Left lung (tissue), 4 donors: ENCODE measurements at regions not wholly inside any gene's neighbourhood (a gene's known extent, or its start where the extent isn't known, plus 50 kb on each side); places are given as distances from the start of the nearest gene placed in this dataset.

Experiments
- ATAC-seq: fragments of 200-7000 bp; cut with Tn5 transposase; one replicate; pipeline ENCODE4 v1.9.1; 2020; ENCODE audit warnings: moderate library complexity
- DNase-seq, 4 donors: peaks; one replicate each; pipeline ENCODE4 v3.0.0-alpha.2; 2013 to 2020
- H3K27ac ChIP-seq, 2 donors: fragments of 200-600 bp; sonication (generic) in 1 of 2; one replicate each; pipeline versions ENCODE4 v1.5.0 to v1.8.0; 2020 to 2021
- H3K27me3 ChIP-seq, 2 donors: fragments of 200-600 bp; sonication (generic) in 1 of 2; one replicate each; pipeline versions ENCODE4 v1.5.0 to v1.8.0; 2020 to 2021
- H3K36me3 ChIP-seq, 2 donors: fragments of 200-600 bp; sonication (generic) in 1 of 2; one replicate each; pipeline versions ENCODE4 v1.5.0 to v1.8.0; 2020 to 2021
- H3K4me1 ChIP-seq, 2 donors: fragments of 200-600 bp; one replicate each; pipeline ENCODE4 v1.8.0; 2021
- H3K4me3 ChIP-seq, 2 donors: fragments of 200-600 bp; sonication (generic) in 1 of 2; one replicate each; pipeline versions ENCODE4 v1.5.0 to v1.8.0; 2020 to 2021; ENCODE audit warnings: mild to moderate bottlenecking in 1 of 2
- H3K9me3 ChIP-seq, 2 donors: fragments of 200-600 bp; sonication (generic) in 1 of 2; one replicate each; pipeline versions ENCODE4 v1.5.0 to v1.8.0; 2020 to 2021
- intact Hi-C, 2 donors: fragments of 100-400 bp; cut with DNase I; formaldehyde crosslinking; loops; one replicate each; pipeline versions ENCODE4 v1.11.2 to v1.14.2; 2022
- TF ChIP-seq, protein P1 (sequence below), 2 donors: fragments of 200-600 bp; sonication (generic) in 1 of 2; IDR thresholded peaks; one replicate each; pipeline versions ENCODE4 v1.5.0 to v1.8.0; 2021; ENCODE audit warnings: antibody characterized with exemption in 2 of 2
- donor health status: DM: no; HTN: yes; CAD: no.
- donor health status: DM: no; HTN: no; CAD: no.

DNA sequence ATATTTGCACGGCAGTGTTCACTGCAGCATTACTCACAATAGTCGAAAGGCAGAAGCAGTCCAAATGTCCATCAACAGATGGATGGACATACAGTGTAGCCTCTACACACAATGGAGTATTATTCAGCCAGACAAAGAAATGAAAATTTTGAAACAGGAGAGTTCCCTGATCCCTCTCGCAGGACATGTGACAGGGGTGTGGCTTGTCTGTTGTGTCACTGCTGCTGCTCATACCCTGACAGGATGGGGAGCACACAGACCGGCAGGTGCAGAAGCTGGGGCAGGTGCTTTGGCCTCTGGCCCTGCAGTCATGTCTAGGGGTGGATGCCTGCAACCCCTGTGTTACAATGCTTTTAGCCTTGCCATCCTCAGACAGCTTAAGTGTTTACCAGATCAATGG is 204.3 kb downstream of the EFNB2 start:
- H3K4me1 ChIP-seq, result no peaks in the 10 kb centered on the region
- H3K27me3 ChIP-seq, result no peaks in the 10 kb centered on the region
- no peak overlapping the region for H3K27ac ChIP-seq
- H3K36me3 ChIP-seq, result no peaks in the 10 kb centered on the region
- DNase-seq, result no peak
- intact Hi-C loops, result no loop called here
- H3K9me3 ChIP-seq, result peaks cover 0 to 2% of the 10 kb centered on the region in 2 donors
- H3K4me3 ChIP-seq, result no peak overlapping the region
- ATAC-seq, result no peak
- TF ChIP-seq, protein P1, sequence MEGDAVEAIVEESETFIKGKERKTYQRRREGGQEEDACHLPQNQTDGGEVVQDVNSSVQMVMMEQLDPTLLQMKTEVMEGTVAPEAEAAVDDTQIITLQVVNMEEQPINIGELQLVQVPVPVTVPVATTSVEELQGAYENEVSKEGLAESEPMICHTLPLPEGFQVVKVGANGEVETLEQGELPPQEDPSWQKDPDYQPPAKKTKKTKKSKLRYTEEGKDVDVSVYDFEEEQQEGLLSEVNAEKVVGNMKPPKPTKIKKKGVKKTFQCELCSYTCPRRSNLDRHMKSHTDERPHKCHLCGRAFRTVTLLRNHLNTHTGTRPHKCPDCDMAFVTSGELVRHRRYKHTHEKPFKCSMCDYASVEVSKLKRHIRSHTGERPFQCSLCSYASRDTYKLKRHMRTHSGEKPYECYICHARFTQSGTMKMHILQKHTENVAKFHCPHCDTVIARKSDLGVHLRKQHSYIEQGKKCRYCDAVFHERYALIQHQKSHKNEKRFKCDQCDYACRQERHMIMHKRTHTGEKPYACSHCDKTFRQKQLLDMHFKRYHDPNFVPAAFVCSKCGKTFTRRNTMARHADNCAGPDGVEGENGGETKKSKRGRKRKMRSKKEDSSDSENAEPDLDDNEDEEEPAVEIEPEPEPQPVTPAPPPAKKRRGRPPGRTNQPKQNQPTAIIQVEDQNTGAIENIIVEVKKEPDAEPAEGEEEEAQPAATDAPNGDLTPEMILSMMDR (IDR thresholded peaks at IDR 0.05), result no peak

DNA sequence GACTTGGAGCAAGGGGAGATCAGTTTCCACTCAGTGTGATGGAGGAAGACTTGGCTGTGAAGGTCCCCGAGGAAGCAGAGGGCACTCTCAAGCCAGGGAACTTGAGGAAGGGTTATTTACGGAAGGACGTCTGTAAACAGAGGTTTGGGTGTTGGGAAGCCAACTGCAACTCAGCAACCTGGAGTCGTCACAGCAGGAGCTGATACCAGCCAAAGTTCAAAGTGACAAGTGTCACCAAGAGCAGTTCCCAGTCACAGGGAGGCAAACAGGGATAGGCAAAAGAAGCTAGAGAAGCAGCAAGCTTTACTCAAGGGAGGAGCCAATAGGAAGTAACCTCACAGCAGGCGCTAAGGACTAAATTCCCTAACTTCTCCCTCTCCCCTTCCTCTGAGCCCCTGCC is 205.5 kb downstream of the EFNB2 start:
- no peak for DNase-seq
- no peak overlapping the region for H3K27ac ChIP-seq
- no peaks in the 10 kb centered on the region for H3K27me3 ChIP-seq
- H3K9me3 ChIP-seq, result peaks cover 0 to 6% of the 10 kb centered on the region in 2 donors
- H3K36me3 ChIP-seq, result no peaks in the 10 kb centered on the region
- H3K4me3 ChIP-seq, result no peak overlapping the region
- H3K4me1 ChIP-seq, result no peaks in the 10 kb centered on the region
- intact Hi-C loops, result no loop called here
- TF ChIP-seq, protein P1 (IDR thresholded peaks at IDR 0.05), result no peak
- ATAC-seq, result no peak

DNA sequence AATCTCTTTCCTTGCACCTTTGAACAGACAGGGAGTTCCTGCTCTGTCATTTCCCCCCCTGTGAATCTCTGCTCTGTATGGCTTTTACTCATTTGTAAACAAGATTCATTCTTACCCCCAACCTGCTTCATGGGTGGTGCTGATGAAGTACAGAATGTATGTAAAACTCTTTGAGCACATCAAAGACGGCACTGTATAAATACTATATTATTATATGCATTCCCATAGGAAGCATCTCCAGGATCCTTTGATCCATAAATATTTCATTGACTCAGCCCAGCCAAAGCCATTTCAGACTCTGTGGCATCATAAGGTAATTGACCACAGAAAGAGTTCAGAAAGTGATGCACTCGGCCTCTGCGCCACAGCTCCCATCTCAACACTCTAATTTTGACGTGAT is 208.7 kb downstream of the EFNB2 start:
- Histone ChIP-seq H3K27ac (no peak overlapping the region), H3K36me3 (no peaks in the 10 kb centered on the region), H3K4me1 (no peaks in the 10 kb centered on the region), H3K27me3 (no peaks in the 10 kb centered on the region), H3K4me3 (no peak overlapping the region), H3K9me3 (peaks cover 0 to 29% of the 10 kb centered on the region in 2 donors)
- ATAC-seq (no peak), DNase-seq (no peak)
- TF ChIP-seq, protein P1 (IDR thresholded peaks at IDR 0.05), result no peak
- intact Hi-C loops, result no loop called here

DNA sequence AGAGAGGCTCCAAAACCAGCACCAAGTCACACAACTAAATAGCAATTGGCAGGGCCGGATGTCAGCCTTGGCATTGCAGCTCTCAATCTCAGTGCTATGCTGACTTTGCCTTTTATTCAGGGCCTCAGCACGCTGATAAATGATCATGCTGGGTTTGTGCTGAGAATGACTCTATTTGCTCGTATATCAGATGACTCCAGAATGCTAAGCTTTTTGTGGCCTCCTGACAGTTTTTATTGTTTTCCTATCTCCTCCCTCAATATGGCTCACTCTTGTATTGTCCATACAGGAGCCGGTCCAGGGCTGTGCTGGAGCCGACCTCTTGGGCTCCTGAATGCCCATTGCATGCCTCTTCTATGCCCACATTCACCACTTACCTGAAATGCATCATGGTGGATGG is 211.0 kb downstream of the EFNB2 start:
- ATAC-seq (no peak), DNase-seq (no peak)
- Histone ChIP-seq H3K27ac (no peak overlapping the region), H3K4me1 (no peaks in the 10 kb centered on the region), H3K27me3 (no peaks in the 10 kb centered on the region), H3K9me3 (peaks cover 0 to 29% of the 10 kb centered on the region in 2 donors), H3K4me3 (no peak overlapping the region), H3K36me3 (no peaks in the 10 kb centered on the region)
- TF ChIP-seq, protein P1 (IDR thresholded peaks at IDR 0.05), result no peak
- intact Hi-C loops, result no loop called here

DNA sequence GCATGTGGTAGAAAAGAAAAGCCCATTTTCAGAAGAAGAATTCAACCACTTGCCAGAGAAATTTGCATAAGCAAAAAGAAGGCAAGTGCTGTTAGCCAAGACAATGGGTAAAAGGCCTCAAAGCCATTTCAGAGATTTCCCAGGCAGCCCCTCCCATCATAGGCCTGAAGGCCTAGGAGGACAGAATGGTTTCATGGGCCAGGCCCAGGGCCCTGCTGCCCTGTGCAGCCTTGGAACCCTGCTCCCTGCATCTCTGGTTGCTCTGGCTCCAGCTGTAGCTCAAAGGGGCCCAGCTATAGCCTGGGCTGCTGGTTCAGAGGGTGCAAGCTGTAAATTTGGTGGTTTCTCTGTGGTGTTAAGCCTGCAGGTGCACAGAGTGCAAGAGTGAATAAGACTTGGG is 212.8 kb downstream of the EFNB2 start:
- Histone ChIP-seq H3K9me3 (peaks cover 0 to 29% of the 10 kb centered on the region in 2 donors), H3K27me3 (no peaks in the 10 kb centered on the region), H3K27ac (no peak overlapping the region), H3K4me3 (no peak overlapping the region), H3K36me3 (no peaks in the 10 kb centered on the region), H3K4me1 (no peaks in the 10 kb centered on the region)
- TF ChIP-seq, protein P1 (IDR thresholded peaks at IDR 0.05), result no peak
- no peak for DNase-seq
- intact Hi-C loops, result no loop called here
- no peak for ATAC-seq
